Non-pigmented ciliary epithelial cell (primary cell): ENCODE measurements at regions not wholly inside any gene's neighbourhood (a gene's known extent, or its start where the extent isn't known, plus 50 kb on each side); places are given as distances from the start of the nearest gene placed in this dataset.

Experiments
- DNase-seq: peaks from one replicate; pipeline ENCODE4 v3.0.0-alpha.2; 2010; ENCODE audit warnings: low read depth

- no peak for DNase-seq
Measured at GRCh38 chr9:86695910-86696424, 251.3 kb downstream of the GAS1 start.

- DNase-seq: no peak
Measured at GRCh38 chr9:86690034-86690433, 257.3 kb downstream of the GAS1 start.

GRCh38 chr9:86687788-86688187 is 259.5 kb downstream of the GAS1 start:
- no peak for DNase-seq

DNA sequence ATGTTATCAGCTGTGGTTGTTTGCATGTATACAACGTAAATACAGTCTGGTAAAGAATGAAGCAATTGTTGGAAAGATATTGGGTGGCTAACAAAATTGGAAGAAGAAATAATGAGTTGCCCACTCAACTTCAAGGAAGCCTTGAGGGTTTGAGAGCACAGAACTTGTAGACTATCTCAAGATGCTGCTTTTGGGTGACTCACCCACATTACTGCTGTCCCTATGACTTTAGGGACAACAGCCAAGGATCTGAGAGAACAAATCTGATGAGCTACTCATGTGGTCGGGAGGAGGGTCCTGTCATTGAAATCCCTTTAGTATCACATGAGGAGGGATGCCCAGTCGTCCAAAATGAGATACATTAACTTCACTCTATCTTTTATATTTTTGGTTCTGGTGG is 261.8 kb downstream of the GAS1 start:
- DNase-seq: no peak

DNA sequence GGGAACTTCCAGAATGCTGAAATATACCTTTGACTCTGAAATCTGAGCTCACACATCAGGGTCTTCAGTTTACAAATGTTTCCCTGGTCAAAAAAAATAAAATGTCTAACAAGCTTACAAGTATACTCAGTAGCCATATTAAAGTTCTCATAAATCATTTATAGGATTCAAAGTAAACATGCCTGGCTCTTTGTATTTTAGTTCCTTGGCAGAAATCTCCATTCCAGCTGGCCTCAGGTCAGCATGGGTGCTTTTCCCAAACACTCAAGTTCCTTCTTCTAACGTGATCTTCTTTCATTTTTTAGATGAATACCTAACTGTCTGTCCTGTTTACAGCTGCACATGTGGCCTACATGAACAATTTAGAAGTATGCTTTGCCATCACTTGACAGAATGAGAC is 263.2 kb downstream of the GAS1 start:
- no peak for DNase-seq

DNA sequence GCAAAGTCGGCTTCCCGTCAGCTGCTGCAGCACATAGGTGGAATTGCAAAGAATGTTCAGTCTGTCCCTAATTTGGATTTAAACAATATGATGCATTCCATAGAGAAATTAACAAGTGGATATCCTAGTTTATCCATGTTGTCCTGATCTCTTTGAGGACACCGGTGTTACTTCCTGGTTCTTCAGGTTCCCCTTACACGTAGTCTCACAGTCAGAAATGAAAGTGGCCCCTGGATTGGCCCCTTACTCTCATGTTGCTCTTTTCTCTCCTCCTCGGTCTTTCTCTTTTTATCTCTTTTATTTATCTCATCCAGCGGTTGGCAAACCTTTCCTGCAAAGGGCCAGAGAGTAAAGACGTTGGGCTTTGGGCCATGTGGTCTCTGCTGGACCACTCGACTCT is 265.1 kb downstream of the GAS1 start:
- DNase-seq: no peak

- no peak for DNase-seq
Measured at GRCh38 chr9:86679909-86680308, 267.4 kb downstream of the GAS1 start.

- no peak for DNase-seq
Measured at GRCh38 chr9:86676396-86676795, 270.9 kb downstream of the GAS1 start.

DNA sequence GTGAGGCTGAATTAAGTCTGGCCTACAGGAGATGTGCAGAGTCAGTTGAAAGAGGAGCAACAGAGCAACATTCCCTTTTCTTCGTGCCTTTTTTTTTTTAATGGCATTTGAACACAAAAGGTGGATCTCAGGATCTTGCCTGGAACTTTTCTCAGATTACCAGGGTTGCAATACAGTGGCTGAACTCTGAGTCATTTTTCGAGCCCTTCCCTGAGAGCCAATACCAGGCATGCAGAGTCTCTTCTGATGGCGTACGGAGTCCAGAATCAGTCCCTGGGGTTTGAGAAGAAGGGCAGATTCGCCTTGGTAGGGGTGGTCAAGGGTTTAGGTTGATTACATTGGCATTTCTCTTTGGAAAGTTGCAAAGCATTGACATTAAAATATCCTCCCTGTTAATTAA is 271.5 kb downstream of the GAS1 start:
- no peak for DNase-seq

GRCh38 chr9:86674487-86674886 is 272.8 kb downstream of the GAS1 start:
- DNase-seq: no peak

- no peak for DNase-seq
Measured at GRCh38 chr9:86672966-86673365, 274.3 kb downstream of the GAS1 start.

DNA sequence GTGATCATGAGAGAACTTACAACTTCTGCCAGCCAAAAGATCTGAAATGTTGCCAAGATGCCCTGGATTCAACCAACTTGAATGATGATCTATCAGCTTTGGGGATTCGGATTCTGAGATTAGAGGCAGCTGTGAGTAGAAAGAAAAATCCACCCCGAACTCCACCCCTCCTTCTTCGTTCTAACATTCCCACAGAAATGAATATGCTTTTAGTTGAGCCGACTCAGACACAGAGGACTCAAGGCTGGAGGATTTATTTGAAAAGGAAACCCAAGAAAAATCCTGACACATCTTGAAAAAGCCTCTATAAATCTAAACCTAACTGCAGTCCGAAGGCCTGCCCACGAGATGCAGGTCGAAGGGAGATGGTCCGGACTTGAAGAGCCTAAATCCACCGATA is 275.0 kb downstream of the GAS1 start:
- DNase-seq: no peak

DNA sequence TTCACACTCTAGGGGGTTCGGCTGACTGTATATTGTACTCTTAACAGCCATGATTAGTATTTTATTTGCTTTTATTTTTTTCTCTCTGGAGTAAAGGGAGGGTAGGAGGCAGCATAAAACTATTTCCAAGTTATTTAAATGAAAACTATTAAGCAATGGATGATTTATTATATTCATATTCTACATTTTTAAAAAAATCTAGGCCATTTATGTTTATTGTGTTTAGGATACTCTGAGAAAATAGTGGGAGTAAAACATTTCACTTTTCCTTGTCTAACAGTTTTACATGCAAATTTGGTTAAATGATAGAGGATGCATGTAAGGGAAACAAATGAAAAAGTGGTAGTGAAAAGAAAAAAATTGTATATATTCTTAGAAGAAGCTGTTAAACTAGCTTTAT is 276.3 kb downstream of the GAS1 start:
- no peak for DNase-seq

GRCh38 chr9:86670536-86670935 is 276.8 kb downstream of the GAS1 start:
- DNase-seq: no peak

DNA sequence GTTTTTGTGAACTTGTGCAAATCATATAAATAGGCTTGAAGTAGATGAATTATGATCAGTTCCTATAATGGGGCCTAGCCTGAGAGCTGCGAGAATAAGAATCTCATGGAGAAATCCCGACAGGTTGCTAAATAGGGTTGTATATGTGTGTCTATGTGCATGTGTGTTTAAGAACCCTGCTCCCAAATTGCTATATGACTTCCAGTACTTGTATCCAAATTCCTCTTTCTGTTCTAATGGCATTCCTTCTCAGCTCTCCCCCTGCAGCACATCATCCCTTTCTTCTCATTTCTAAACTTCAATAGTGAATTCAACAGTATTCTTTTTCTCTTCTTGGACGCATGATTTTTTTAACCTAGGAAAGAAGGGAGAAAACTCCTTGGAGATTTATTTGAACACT is 277.2 kb downstream of the GAS1 start:
- DNase-seq: no peak

- DNase-seq: no peak
Measured at GRCh38 chr9:86669422-86669821, 277.9 kb downstream of the GAS1 start.

DNA sequence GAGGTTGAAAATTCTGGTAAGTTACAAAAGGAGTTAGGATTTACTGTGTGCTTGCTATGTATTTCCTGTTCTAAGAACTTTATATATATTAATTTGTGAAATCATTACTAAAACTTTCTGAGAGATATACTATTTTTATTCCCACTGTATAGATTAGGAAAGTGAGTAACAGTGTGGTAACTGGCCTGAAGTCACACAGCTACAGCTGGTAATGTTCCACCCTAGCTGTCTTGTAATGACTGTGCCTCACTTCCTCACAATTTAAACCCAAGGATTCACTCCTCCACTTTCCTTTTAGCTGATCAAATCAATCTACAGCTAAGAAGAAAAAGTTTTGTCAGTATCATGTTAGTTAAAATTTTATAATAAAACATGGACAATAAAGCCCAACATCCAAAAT is 278.8 kb downstream of the GAS1 start:
- DNase-seq: no peak

GRCh38 chr9:86667307-86667706 is 280.0 kb downstream of the GAS1 start:
- DNase-seq: peak; percentile 30

DNA sequence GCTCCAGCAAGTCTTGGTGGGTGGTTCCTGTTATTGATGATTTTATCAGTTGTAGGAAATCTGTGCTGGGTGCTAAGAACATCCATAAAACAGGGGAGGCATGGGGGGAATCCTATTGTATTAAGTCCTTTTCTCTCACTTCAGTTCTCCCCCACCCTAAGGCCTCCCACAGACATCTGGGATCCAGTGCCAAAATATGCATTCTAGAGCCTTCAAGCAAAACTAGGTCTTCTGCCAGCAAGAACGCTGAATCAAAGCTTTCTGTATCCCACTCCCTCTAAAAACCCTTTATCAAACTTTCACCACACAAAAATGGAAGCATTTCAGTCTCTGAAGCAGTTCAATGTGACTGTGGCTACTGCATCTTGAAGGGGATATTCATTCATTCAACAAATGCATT is 281.9 kb downstream of the GAS1 start:
- DNase-seq: no peak

DNA sequence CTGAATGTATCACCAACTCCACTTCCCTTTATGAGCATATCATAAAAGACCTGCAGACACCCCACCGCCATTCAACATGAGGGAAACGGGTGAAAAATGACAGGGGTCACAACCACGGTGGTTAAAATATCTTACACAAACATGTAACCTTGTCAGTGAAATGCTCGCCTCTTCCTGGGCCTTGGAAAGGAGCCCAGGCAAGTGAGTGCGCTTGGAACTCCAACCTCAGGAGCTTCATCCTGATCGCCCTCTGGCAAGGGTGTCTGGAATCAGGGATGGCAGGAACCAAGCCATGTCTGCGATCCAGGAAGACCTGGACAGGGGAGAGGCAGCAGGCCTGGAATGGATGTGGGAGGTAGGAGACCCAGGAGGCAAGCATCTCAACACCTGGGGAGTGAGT is 282.7 kb downstream of the GAS1 start:
- no peak for DNase-seq

GRCh38 chr9:86663905-86664304 is 283.4 kb downstream of the GAS1 start:
- no peak for DNase-seq

DNA sequence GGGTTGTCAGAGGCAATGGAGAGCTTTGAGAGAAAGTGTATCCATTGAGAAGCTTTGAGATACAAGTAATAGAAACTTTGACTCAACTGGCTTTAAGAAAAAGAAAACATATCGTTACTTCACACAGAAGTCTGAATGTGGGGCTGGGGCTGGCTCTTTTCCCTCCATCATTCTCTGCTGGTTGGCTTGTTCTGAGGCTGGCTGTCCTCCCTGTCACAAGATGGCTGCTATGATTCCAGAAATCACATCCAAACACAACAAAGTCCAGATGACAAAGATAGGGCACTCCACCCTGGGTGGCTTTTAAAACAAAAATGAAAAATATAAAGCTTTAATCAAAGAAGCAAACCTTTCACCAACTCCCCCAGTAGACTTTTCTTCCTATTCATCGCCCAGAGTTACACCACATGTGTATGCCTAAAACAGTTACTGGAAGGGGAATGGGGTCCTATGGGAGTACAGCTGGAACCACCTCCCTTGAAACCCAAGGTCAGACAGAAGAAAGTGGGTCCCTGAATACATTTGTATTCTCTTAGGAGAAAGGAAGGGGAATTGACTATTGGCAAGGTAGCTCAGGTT is 284.3 kb downstream of the GAS1 start:
- DNase-seq: no peak

- peak; percentile 82 for DNase-seq
Measured at GRCh38 chr9:86660146-86660943, 287.0 kb downstream of the GAS1 start.
